Hepatocyte (in vitro differentiated cells): ENCODE measurements at regions not wholly inside any gene's neighbourhood (a gene's known extent, or its start where the extent isn't known, plus 50 kb on each side); places are given as distances from the start of the nearest gene placed in this dataset.

Source experiments
- CTCF ChIP-seq: fragments of 200-600 bp; sonication (generic); IDR thresholded peaks from 2 replicates; pipeline ENCODE4 v1.5.1; 2016; ENCODE audit warnings: antibody characterized with exemption, mild to moderate bottlenecking; ENCODE audit not compliant: poor library complexity
- EZH2 ChIP-seq: fragments of 200-600 bp; sonication (generic); IDR thresholded peaks from 2 replicates; pipeline ENCODE4 v1.6.1; 2016; ENCODE audit warnings: antibody characterized with exemption, mild to moderate bottlenecking, borderline replicate concordance
- EZH2phosphoT487 ChIP-seq: fragments of 200-600 bp; sonication (generic); IDR thresholded peaks from one replicate; pipeline ENCODE4 v1.6.1; 2018; ENCODE audit warnings: antibody characterized with exemption, mild to moderate bottlenecking, low read depth, moderate library complexity; ENCODE audit not compliant: unreplicated experiment, severe bottlenecking

GRCh38 chr1:189619682-189620332, 857.9 kb downstream of the BRINP3 start:
- no peak for TF ChIP-seq CTCF
- no peak for TF ChIP-seq EZH2phosphoT487
- TF ChIP-seq EZH2, result no peak
